Fibroblast of the aortic adventitia (primary cell): ENCODE measurements at regions not wholly inside any gene's neighbourhood (a gene's known extent, or its start where the extent isn't known, plus 50 kb on each side); places are given as distances from the start of the nearest gene placed in this dataset.

Experiments used
- DNase-seq: peaks from one replicate; pipeline ENCODE4 v3.0.0-alpha.2; 2010; ENCODE audit warnings: low read depth
- H3K4me3 ChIP-seq: 2 replicates; pipeline ENCODE4 v1.5.1; 2011; ENCODE audit warnings: low read depth, mild to moderate bottlenecking, control low read depth, low read length, moderate library complexity
- CTCF ChIP-seq: IDR thresholded peaks from 2 replicates; pipeline ENCODE4 v1.5.1; 2011; ENCODE audit warnings: mild to moderate bottlenecking, low read length, control low read depth, inconsistent platforms; ENCODE audit not compliant: insufficient read depth

- TF ChIP-seq CTCF, result peak; percentile 59
- H3K4me3 ChIP-seq, result no peak overlapping the region
- peak; percentile 82 for DNase-seq
These were observed 273.7 kb upstream of the KLF14 start for GRCh38 chr7:131007439-131008330.

DNA sequence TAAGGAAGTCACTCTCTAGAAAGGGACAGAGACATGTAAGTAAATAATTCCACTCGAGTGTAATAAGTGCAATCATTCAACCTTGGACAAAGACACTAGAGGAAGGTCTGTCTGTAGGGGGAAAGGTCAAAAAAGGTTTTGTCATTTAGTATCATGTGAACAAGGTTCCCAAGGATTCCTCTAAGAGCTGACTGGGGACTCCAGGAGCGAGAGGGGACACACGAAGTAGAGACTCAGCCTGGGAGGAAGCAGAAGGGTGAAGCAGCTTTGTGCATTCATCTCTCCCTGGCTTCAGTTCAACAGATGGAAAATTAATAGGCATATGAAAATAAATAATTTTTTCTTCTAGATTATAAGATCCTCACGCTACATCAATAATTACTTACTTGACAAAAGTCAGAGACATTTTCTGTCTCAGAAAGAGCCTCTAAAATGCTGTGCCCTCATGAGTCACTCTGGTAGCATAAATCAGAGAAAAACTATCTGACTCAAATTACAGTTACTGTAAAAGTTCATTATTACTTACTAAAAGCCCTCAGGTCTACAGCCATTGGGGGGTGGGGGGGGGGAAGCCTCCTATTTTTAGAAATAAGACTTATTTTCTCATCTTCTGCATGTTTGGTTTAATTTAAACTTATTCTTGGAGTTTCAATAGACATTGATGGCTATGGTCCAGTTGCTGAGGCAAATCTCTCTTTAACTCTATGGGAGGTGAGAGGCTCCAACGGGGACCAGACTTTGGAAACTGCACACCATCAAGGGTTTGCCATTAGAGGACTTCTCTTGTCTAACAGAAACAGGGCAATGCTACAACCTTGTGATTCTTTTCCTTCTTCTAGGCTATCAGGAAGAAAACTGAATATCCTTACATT is 275.1 kb upstream of the KLF14 start:
- no peak for TF ChIP-seq CTCF
- DNase-seq, result peak; percentile 47
- H3K4me3 ChIP-seq, result no peak overlapping the region

DNA sequence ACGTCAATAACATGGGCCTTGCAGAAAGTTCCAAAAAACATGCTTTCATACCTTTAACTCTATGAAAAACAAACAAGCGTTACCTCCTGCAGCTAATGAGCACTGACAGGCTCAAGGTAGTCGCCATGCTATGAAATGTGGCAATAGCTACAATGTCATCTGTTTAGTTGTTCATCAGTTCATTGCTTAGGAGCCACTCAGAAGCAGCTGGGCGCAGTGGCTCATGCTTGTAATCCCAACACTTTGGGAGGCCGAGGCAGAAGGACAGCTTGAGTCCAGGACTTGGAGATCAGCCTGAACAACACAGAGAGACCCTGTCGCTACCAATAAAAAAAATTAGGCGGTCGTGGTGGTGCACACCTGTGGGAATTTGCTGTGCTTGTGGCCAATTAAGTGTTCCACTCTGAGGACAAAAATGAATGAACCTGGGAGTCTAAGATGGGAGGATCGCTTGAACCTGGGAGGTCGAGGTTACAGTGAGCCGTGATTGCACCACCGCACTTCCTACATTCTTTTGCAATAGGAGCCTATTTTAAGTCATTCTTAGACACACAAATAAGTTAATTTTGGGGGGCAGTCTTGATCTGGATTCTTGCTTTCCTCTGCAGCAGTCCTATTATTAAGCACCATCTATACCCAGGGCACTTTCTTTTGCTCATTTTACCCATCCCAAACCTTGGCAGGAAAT is 276.2 kb upstream of the KLF14 start:
- TF ChIP-seq CTCF, result no peak
- no peak overlapping the region for H3K4me3 ChIP-seq
- DNase-seq, result no peak

DNA sequence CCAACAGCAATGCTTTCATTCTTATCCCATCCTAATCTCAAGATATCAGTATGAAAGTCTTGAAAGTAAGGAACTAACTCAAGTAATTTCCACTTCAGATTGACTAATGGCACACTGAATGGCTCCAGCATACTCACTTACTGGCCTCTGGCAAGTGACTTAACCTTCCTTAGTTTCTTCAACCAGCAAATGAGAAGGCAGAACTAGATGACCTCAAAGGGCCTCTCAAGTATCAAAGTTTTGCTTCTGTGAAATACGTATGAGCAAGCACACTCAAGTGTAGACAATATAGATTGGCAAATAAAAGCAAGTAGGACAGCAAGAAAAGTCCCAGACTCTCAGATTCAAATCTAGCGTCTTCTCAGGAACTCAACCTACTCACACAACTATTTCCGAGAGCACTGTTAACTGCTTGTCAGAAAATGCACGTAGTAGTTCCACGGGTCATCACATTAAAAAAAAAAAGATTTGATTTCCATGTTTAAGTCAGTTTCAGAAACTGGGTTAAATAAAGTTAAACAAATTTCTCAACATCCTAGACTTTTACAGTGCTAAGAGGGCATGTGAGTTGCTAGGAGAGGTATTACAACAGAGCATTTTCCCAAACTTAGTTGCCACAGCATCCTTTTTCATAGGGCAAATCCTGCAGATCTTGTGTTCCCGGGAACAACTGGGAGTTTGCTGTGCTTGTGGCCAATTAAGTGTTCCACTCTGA is 276.9 kb upstream of the KLF14 start:
- TF ChIP-seq CTCF, result no peak
- DNase-seq, result peak; percentile 65
- no peak overlapping the region for H3K4me3 ChIP-seq

GRCh38 chr7:131011432-131011742 is 277.4 kb upstream of the KLF14 start:
- TF ChIP-seq CTCF, result no peak
- no peak overlapping the region for H3K4me3 ChIP-seq
- no peak for DNase-seq

DNA sequence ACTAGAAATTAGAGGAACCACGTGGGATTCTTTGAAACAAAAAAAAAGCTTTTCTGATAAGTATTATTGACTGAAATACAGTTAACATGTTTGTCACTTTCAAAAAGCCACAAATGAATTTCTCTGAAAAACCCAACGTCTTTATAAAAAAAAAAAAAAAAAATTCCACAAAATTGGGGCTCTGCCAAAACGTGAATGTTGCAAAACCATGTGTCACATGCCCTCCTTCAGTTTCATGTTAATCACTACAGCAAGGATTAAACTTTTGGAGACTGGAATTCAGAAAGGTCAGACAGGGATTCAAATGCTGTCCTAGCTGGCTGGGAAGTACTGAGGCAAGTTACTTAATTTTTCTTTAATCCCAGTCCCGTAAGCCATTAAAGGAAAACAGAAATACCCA is 278.0 kb upstream of the KLF14 start:
- no peak overlapping the region for H3K4me3 ChIP-seq
- no peak for TF ChIP-seq CTCF
- peak; percentile 91 for DNase-seq
